ENCODE measurements at regions not wholly inside any gene's neighbourhood (a gene's known extent, or its start where the extent isn't known, plus 50 kb on each side); places are given as distances from the start of the nearest gene placed in this dataset.

- ATAC-seq (ENCODE audit: insufficient number of reproducible peaks, low FRiP score, low read depth) (no peak), DNase-seq (ENCODE audit: low spot score) (no peak)
- no peak for TF ChIP-seq CTCF (IDR thresholded peaks at IDR 0.05)
- H3K27ac ChIP-seq, result no peak overlapping the region
- H3K36me3 ChIP-seq, result no peaks in the 10 kb centered on the region
- no peaks in the 10 kb centered on the region for H3K4me1 ChIP-seq (ENCODE audit: control insufficient read depth in 1 of 2, low read depth in 2 of 2)
- no peak overlapping the region for H3K4me3 ChIP-seq
- H3K9me3 ChIP-seq, result no peaks in the 10 kb centered on the region
- no peaks in the 10 kb centered on the region for H3K27me3 ChIP-seq (replicated peaks; ENCODE audit: insufficient read depth)
These were observed 1023.2 kb downstream of the BCL11A start for GRCh38 chr2:59530258-59530657.

- Histone ChIP-seq H3K36me3 (no peaks in the 10 kb centered on the region), H3K27me3 (replicated peaks; ENCODE audit: insufficient read depth) (no peaks in the 10 kb centered on the region), H3K27ac (no peak overlapping the region), H3K9me3 (no peaks in the 10 kb centered on the region), H3K4me3 (no peak overlapping the region), H3K4me1 (ENCODE audit: control insufficient read depth in 1 of 2, low read depth in 2 of 2) (no peaks in the 10 kb centered on the region)
- DNase-seq (ENCODE audit: low spot score) (no peak), ATAC-seq (ENCODE audit: insufficient number of reproducible peaks, low FRiP score, low read depth) (no peak)
- TF ChIP-seq CTCF (IDR thresholded peaks at IDR 0.05), result no peak
These were observed 1023.7 kb downstream of the BCL11A start for GRCh38 chr2:59529726-59530125.

- Histone ChIP-seq H3K4me3 (no peak overlapping the region), H3K4me1 (ENCODE audit: control insufficient read depth in 1 of 2, low read depth in 2 of 2) (no peaks in the 10 kb centered on the region)
These were observed 1024.9 kb downstream of the BCL11A start for GRCh38 chr2:59528525-59528924.

GRCh38 chr2:59502981-59503380 is 1050.5 kb downstream of the BCL11A start:
- Histone ChIP-seq H3K4me3 (no peak overlapping the region), H3K4me1 (ENCODE audit: control insufficient read depth in 1 of 2, low read depth in 2 of 2) (no peaks in the 10 kb centered on the region), H3K27ac (no peak overlapping the region), H3K9me3 (no peaks in the 10 kb centered on the region), H3K27me3 (replicated peaks; ENCODE audit: insufficient read depth) (no peaks in the 10 kb centered on the region), H3K36me3 (no peaks in the 10 kb centered on the region)
- ATAC-seq (ENCODE audit: insufficient number of reproducible peaks, low FRiP score, low read depth) (no peak), DNase-seq (ENCODE audit: low spot score) (no peak)
- TF ChIP-seq CTCF (IDR thresholded peaks at IDR 0.05), result no peak

More at GRCh38 chr2:59528525-59528924, 1024.9 kb downstream of the BCL11A start:
- Histone ChIP-seq H3K36me3 (no peaks in the 10 kb centered on the region), H3K27me3 (replicated peaks; ENCODE audit: insufficient read depth) (no peaks in the 10 kb centered on the region), H3K27ac (no peak overlapping the region), H3K9me3 (no peaks in the 10 kb centered on the region)
- TF ChIP-seq CTCF (IDR thresholded peaks at IDR 0.05), result no peak
- DNase-seq (ENCODE audit: low spot score) (no peak), ATAC-seq (ENCODE audit: insufficient number of reproducible peaks, low FRiP score, low read depth) (no peak)

- no peaks in the 10 kb centered on the region for H3K4me1 ChIP-seq (ENCODE audit: control insufficient read depth in 1 of 2, low read depth in 2 of 2)
- H3K4me3 ChIP-seq, result no peak overlapping the region
- H3K27ac ChIP-seq, result no peak overlapping the region
- H3K36me3 ChIP-seq, result no peaks in the 10 kb centered on the region
- H3K9me3 ChIP-seq, result peaks cover 8% of the 10 kb centered on the region
- DNase-seq (ENCODE audit: low spot score) (no peak), ATAC-seq (ENCODE audit: insufficient number of reproducible peaks, low FRiP score, low read depth) (no peak)
- no peak for TF ChIP-seq CTCF (IDR thresholded peaks at IDR 0.05)
- H3K27me3 ChIP-seq (replicated peaks; ENCODE audit: insufficient read depth), result no peaks in the 10 kb centered on the region
These were observed 1062.5 kb downstream of the BCL11A start for GRCh38 chr2:59490994-59491393.
